IgD-negative memory B cell (primary cell): ENCODE measurements at regions not wholly inside any gene's neighbourhood (a gene's known extent, or its start where the extent isn't known, plus 50 kb on each side); places are given as distances from the start of the nearest gene placed in this dataset.
"Not testable (repeated sequence)": the region's sequence is repeated elsewhere in the genome, so short reads cannot be mapped to it uniquely, and the experiment has no call there.

Experiments
- H3K27ac Mint-ChIP-seq, 3 donors: one replicate each; pipeline ENCODE4 v1.8.0; 2020 to 2022; ENCODE audit warnings: mild to moderate bottlenecking in 3 of 3, mixed read lengths in 3 of 3, moderate library complexity in 1 of 3
- H3K27me3 Mint-ChIP-seq: one replicate; pipeline ENCODE4 v1.8.0; 2021; ENCODE audit warnings: mixed read lengths
- H3K36me3 Mint-ChIP-seq: one replicate; pipeline ENCODE4 v1.8.0; 2020; ENCODE audit warnings: mild to moderate bottlenecking, mixed read lengths
- H3K4me1 Mint-ChIP-seq, 3 donors: one replicate each; pipeline ENCODE4 v1.8.0; 2020 to 2022; ENCODE audit warnings: mixed read lengths in 3 of 3, mild to moderate bottlenecking in 1 of 3
- H3K4me3 Mint-ChIP-seq, 4 donors: one replicate each; pipeline ENCODE4 v1.8.0; 2020 to 2022; ENCODE audit warnings: mild to moderate bottlenecking in 4 of 4, mixed read lengths in 4 of 4, moderate library complexity in 3 of 4
- H3K9me3 Mint-ChIP-seq, 3 donors: one replicate each; pipeline ENCODE4 v1.8.0; 2020 to 2021; ENCODE audit warnings: mixed read lengths in 3 of 3, mild to moderate bottlenecking in 1 of 3

DNA sequence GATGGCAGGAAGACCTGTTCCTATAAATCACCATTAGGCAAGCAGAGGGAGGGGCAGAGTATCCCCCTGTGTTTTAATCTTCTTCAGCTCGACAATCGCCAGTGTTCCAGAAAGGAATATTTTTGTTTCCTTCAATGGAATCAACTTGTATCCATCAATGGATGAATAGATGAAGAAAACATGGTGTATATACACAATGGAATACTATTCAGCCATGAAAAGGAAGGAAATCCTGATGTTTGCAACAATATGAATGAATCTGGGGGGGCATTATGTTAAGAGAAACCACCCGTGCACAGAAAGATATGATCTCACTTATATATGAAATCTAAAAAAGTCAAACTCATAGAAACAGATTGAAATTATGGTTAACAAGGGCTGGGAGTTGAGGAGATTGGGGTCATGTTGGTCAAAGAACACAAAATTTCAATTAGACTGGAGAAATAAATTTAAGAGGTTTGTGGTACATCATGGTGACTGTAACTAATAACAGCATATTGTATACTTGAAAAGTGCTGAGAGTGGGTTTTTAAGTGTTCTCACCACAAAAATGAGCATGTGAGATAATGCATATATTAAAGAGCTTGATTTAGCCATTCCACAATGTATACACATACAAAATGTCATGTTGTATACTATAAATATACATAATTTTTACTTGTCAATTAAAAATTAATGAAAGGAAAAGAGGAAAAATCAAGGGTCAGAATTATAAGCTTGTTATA is 64.2 kb upstream of the ITGA11 start:
- H3K27ac Mint-ChIP-seq, result no peak overlapping the region
- no peaks in the 10 kb centered on the region for H3K36me3 Mint-ChIP-seq

DNA sequence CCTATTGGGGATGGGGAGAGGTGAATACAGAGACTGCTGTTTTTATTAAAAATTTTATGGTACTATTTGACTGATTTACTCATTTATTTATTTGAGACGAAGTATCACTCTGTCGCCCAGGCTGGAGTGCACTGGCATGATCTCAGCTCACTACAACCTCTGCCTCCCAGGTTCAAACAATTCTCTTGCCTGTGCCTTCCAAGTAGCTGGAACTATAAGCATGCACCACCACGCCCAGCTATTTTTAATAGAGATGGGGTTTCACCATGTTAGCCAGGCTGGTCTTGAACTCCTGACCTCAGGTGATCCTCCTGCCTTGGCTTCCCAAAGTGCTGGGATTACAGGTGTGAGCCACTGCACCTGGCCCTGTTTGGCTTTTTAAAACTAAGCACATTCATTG is 64.8 kb upstream of the ITGA11 start:
- H3K27me3 Mint-ChIP-seq, result not testable (repeated sequence)

More for the DNA sequence above, 64.2 kb upstream of the ITGA11 start:
- peaks cover 0 to 3% (median under 1%) of the 10 kb centered on the region in 3 donors for H3K9me3 Mint-ChIP-seq
- H3K27me3 Mint-ChIP-seq, result peaks cover 3% of the 10 kb centered on the region
- no peaks in the 10 kb centered on the region for H3K4me1 Mint-ChIP-seq
- no peak overlapping the region for H3K4me3 Mint-ChIP-seq

DNA sequence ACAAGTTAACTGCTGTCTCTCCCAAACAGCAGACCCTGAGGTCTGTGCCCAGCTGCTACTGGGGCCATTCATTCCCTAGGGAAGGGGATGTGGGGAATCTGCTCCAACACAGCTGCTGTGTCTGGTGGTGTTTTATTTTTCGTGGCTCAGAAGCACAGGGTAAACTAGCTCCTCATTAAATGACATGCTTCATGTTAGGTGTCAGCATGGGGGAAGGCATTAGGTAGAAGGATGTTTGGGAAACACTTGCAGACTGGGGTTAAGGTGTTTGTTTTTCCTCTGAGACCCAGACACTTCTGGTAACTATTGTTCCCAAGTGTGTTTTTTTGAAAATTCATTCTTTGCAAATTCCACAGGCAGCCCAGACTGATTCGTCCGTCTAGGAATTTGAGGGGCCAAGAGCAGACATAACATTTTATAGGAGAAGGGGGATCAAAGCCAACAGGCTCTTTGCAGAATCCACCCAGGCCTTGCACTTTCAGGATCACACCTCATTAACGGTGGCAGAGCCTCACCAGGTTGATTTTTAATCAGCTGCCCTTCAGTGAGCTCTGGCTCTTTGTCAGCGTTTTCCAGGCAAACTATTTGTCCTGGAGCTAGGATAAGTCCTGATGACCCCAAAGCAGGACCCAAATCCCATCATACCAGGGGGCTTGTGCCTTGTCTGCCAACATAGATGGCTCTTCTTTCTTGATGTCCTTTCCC is 65.4 kb upstream of the ITGA11 start:
- H3K4me1 Mint-ChIP-seq, result no peaks in the 10 kb centered on the region
- H3K9me3 Mint-ChIP-seq, result peaks cover 0 to 3% (median 0%) of the 10 kb centered on the region in 3 donors
- H3K4me3 Mint-ChIP-seq, result no peak overlapping the region
- H3K27ac Mint-ChIP-seq, result no peak overlapping the region
- no peaks in the 10 kb centered on the region for H3K36me3 Mint-ChIP-seq
- H3K27me3 Mint-ChIP-seq, result no peaks in the 10 kb centered on the region

More for the DNA sequence above, 64.8 kb upstream of the ITGA11 start:
- not testable (repeated sequence) for H3K4me3 Mint-ChIP-seq, H3K36me3 Mint-ChIP-seq, H3K9me3 Mint-ChIP-seq, H3K27ac Mint-ChIP-seq, H3K4me1 Mint-ChIP-seq

DNA sequence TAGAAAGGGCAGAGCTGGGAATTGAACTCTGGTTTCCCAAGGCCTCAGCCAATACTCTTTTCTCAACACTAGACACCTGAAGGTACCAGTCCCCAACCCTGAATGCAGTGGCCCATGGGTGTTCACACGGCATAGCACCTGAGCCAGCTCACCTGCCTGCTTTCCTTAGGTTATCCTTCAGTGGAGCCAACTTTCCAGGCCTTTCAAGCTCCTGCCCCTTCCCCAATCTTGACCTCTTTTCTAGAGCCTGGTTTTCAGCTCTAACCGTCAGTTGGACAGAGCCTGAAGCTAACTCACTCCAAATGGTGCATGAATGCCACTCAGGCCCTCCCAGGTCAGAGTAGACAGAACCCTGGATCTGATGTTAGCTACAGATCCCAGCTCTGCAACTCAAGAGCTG is 66.1 kb upstream of the ITGA11 start:
- no peaks in the 10 kb centered on the region for H3K27me3 Mint-ChIP-seq
- H3K9me3 Mint-ChIP-seq, result peaks cover 0 to 3% (median 0%) of the 10 kb centered on the region in 3 donors
- H3K36me3 Mint-ChIP-seq, result peaks cover 1% of the 10 kb centered on the region
- no peak overlapping the region for H3K27ac Mint-ChIP-seq
- H3K4me3 Mint-ChIP-seq, result peak overlapping the region in 1 of 4 donors; percentile 18
- peaks cover 0 to 2% (median 0%) of the 10 kb centered on the region in 3 donors for H3K4me1 Mint-ChIP-seq

DNA sequence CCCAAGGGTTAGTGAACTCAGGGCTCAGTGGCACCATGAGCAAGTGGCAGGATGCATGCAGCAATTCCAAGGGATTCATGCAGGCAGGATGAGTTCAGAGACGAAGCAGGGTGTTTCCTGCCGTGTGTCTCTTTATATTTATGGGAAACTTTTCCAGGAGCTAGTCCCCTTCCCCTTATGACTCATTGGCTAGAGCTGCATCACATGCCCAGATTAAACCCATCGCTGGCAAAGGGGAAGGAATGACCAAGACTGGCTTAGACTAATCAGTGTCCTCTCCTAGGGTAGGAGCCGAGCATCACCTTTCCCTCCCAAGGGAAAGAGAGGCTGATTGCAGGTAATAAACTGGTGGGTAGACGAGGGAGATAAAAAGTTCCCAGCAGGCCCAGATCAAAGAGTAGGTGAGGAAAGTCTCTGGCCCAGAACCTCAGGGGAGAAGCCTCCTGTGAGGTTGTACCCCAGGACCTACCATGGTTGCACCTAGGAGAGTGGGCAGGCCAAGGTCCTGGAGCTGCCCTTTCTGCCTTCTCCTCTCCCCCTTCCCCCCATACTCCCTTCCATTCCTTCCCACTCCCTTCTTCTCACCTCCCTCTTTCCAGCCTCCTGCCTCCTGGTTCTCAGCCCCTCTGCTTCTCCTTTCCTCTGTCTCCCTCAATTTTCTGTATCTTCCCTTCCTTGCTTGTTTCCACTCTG is 67.8 kb upstream of the ITGA11 start:
- H3K27me3 Mint-ChIP-seq, result peaks cover 8% of the 10 kb centered on the region
- peaks cover 1% of the 10 kb centered on the region for H3K36me3 Mint-ChIP-seq
- H3K4me3 Mint-ChIP-seq, result no peak overlapping the region
- H3K9me3 Mint-ChIP-seq, result peaks cover 0 to 3% (median 0%) of the 10 kb centered on the region in 3 donors
- H3K4me1 Mint-ChIP-seq, result peaks cover 0 to 2% (median 0%) of the 10 kb centered on the region in 3 donors
- no peak overlapping the region for H3K27ac Mint-ChIP-seq

DNA sequence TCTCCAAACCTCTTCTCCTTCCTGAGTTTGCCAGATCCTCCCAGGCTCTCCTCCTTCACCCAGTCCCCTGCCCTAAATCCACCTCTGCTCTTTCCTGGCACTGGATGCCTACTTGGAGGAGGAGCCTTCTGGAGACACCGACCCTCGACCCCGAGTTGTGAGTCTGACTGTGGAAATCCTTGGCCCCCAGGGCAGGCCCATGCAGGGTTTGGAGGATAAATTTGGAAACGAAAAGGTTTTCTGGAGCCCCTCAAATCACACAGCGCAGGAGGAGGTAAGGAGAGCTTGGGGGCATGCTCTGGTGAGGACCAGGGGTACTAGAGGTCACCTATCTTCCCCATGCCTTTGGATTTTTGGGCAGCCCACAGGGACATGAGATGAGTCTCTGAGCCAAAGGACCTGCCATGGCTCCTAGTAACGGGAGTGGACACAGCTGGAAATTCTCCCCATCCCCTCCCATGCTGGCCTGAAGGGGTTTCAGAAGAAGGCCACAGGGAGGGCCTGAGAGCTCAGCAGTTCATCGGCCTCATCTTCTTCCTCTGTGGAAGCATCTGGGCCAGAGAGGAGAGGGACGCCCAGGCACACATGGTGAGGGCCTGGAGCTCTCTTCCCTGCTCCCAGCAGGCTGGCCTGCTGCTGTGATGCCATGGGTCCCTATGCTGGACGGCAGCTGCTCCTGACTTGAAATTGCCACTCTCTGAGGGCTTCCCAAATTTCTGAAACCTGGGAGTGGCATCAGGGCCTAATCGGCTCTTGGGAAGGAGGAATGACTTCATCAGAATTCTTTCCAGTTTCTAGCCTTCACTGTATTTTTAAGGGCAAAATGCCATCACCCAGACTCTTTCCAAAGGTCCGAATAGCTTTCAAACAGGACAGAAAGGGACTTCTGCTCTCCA is 68.6 kb upstream of the ITGA11 start:
- Mint-ChIP-seq H3K27me3 (peaks cover 13% of the 10 kb centered on the region), H3K27ac (no peak overlapping the region), H3K36me3 (peaks cover 1% of the 10 kb centered on the region), H3K9me3 (peaks cover 0 to 3% (median 0%) of the 10 kb centered on the region in 3 donors), H3K4me3 (no peak overlapping the region), H3K4me1 (peaks cover 0 to 2% (median 0%) of the 10 kb centered on the region in 3 donors)

DNA sequence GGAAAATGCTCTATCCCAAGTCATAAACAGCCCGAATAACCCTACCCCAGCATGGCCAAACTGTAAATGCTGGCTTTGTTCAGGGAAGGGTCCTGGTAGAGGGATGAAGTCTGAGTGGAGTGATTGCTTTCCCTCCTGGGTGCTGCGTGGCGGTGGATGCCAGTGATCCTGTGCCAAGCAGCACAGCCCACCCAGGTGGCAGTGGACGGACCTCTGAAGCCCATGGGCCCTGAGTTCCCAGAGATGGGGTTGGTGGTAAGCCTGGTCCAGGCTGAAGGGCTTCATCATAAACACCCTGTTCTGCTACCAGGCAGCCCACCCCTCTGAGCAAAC is 69.3 kb upstream of the ITGA11 start:
- H3K9me3 Mint-ChIP-seq, result peaks cover 0 to 2% (median under 1%) of the 10 kb centered on the region in 3 donors
- H3K36me3 Mint-ChIP-seq, result peaks cover 1% of the 10 kb centered on the region
- no peak overlapping the region for H3K27ac Mint-ChIP-seq
- H3K4me3 Mint-ChIP-seq, result no peak overlapping the region
- H3K27me3 Mint-ChIP-seq, result peaks cover 15% of the 10 kb centered on the region
- H3K4me1 Mint-ChIP-seq, result peaks cover 0 to 2% (median 0%) of the 10 kb centered on the region in 3 donors

DNA sequence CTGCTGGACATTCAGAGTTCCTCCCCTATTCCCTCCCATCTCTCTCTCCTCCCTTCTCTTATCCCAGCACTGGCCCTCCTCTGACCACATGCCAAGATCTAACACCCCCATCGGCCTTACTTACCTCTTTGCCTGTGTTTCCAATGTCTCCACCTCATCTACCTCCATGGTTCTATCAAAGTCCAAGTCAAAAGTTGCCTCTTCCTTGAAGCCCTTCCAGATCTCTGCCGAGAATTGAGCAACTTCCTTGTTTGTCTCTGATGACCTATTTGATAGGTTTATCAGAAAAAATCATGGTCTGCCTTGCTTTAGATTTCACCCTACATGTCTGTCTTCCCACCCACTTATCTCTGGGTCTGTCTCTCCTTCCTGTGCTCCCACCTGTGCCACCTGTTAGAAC is 69.7 kb upstream of the ITGA11 start:
- peaks cover 17% of the 10 kb centered on the region for H3K27me3 Mint-ChIP-seq
- peaks cover 1% of the 10 kb centered on the region for H3K36me3 Mint-ChIP-seq
- peaks cover 0 to 2% (median 0%) of the 10 kb centered on the region in 3 donors for H3K4me1 Mint-ChIP-seq
- H3K9me3 Mint-ChIP-seq, result peaks cover 0 to 2% (median 0%) of the 10 kb centered on the region in 3 donors
- no peak overlapping the region for H3K27ac Mint-ChIP-seq
- no peak overlapping the region for H3K4me3 Mint-ChIP-seq

DNA sequence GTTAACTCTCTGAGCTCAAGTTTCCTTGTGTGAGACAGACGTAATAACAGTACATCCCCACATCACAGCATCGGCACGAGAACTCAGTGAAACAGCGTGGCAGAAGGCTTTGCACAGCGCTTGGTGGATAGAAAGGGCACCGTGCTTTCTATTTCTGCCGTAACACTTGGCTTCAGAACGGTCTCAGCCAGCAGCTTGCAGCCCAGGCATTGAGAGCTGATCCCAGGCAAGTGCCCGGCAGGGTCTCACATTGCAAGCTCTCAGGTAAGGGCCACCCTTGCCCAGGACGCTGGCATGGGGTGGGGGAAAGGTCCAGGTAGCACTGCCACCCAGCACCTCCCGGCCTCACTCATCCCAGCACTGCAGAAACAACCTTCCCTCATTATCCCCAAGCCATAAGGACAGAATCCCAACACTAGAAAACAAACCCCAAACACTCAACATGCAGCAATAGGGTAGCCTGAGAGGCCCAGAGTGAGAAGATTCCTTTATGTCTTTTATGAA is 70.5 kb upstream of the ITGA11 start:
- Mint-ChIP-seq H3K27me3 (peaks cover 17% of the 10 kb centered on the region), H3K9me3 (peaks cover 0 to 2% (median 0%) of the 10 kb centered on the region in 3 donors), H3K4me3 (peak overlapping the region in 1 of 4 donors; percentile 41), H3K36me3 (peaks cover 1% of the 10 kb centered on the region), H3K27ac (peak overlapping the region in 1 of 3 donors; percentile 60), H3K4me1 (peaks cover 0 to 2% (median 0%) of the 10 kb centered on the region in 3 donors)

DNA sequence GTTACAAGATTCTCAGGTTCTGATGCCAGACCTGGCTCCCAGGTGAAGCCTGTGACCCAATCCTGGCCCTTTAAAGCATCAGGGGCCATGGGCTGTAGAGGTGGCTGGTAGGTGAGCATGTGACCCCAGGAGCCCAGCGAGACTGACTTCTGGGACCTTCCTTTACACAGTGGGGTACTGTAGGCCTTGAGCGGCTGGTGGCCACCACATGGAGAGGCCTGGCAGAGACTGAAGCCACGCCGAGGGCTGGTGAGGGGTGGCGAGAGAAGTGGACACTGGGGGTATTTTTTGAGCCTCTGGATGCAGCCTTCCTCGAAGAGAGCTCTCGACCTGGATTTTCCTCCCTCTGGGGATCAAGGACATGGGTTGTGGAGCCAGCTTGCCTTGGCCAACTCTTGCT is 71.2 kb upstream of the ITGA11 start:
- no peak overlapping the region for H3K4me3 Mint-ChIP-seq
- H3K4me1 Mint-ChIP-seq, result peaks cover 0 to 2% (median 0%) of the 10 kb centered on the region in 3 donors
- H3K9me3 Mint-ChIP-seq, result peaks cover 0 to 2% (median 0%) of the 10 kb centered on the region in 3 donors
- H3K27me3 Mint-ChIP-seq, result peaks cover 17% of the 10 kb centered on the region
- no peak overlapping the region for H3K27ac Mint-ChIP-seq
- H3K36me3 Mint-ChIP-seq, result peaks cover 1% of the 10 kb centered on the region

DNA sequence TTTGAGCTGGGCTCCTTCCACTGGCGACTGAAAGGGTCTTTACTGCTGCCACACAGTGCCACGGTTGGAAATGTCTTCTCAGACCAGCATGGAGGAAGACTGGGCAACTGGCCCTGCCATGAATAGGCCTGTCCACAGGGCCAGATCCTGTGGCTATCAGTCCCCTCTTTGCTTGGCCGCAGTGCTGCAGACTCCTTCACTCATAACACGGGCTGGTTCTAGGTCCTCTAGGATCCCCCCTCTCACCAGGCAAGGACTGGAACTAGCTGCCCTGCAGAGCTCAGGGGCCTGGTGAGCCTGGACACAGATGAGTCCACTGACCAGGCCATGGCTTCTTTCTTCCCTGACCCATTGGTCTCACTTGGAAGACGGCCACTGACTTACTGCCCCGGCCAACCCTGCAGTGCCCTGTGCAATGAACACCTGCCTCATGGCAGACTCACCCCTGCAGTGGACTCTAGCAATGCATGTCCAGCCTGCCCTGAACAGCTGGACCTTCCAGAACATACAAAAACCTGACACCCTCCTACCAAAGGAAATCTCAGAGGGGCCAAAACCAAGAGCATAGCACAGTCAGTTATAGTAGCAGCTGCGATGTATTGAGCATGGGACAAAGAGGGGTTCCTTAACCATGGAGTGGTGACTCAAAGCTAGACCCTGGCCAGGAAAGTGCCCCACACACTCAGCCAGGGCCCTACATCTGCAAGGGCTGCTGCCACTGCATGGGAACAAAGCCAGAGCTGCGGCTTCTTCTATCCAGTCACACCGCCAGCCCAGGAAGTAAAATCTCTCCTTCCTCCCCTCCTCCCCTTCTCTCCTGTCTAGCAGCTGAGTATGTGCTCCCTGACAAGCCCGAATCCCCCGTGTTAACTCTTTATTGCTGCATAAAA is 72.1 kb upstream of the ITGA11 start:
- Mint-ChIP-seq H3K27ac (no peak overlapping the region), H3K27me3 (peaks cover 21% of the 10 kb centered on the region), H3K4me1 (peaks cover 0 to 2% (median 0%) of the 10 kb centered on the region in 3 donors), H3K9me3 (peaks cover 0 to 2% (median 0%) of the 10 kb centered on the region in 3 donors), H3K4me3 (no peak overlapping the region), H3K36me3 (peaks cover 3% of the 10 kb centered on the region)

DNA sequence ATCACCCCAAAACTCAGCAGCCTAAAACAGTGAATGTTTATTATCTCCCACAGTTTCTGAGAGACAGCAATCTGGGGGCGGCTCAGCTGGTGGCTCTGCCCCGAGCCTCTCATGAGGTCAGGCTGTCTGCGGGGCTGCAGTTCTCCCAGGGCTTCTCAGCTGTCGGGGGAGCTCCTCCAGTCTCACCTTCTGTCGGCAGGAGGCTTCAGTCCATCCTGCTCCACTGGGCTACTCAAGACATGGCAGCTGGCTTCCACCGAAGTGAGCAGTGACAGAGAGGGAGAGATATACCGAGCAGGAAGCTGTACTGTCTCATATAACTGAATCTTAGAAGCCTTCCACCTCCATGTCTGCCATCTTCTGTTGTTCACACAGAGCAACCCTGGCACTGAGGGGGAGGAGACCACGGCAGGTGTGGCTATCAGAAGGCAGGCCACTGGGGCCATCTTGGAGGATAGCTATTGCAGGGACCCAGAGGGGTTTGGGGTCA is 72.8 kb upstream of the ITGA11 start:
- Mint-ChIP-seq H3K9me3 (peaks cover 0 to 2% (median 0%) of the 10 kb centered on the region in 3 donors), H3K27ac (no peak overlapping the region), H3K27me3 (peaks cover 21% of the 10 kb centered on the region), H3K4me1 (peaks cover 0 to 2% (median 0%) of the 10 kb centered on the region in 3 donors), H3K4me3 (no peak overlapping the region), H3K36me3 (peaks cover 3% of the 10 kb centered on the region)

DNA sequence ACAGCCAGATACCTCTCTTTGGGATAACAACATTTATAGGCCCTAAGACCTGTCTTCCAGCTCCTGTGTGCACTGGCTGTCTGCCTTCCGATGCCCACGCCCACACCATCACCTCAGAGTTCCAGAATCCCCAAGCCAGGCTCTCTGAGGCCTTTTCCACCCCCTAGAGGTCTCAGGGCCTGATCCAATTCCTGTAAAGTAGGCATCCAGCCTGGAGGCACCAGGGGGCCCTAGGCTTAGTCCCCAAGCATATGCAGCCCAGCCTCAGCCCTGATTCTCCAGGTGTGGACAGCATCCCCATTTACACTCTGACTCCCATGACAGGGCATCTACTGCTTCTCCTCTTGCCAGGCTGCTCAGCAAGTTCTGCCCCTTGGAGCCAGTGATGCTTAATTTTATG is 72.7 kb upstream of the CORO2B start:
- peaks cover 0 to 2% (median 0%) of the 10 kb centered on the region in 3 donors for H3K4me1 Mint-ChIP-seq
- H3K27me3 Mint-ChIP-seq, result peaks cover 21% of the 10 kb centered on the region
- H3K36me3 Mint-ChIP-seq, result peaks cover 3% of the 10 kb centered on the region
- no peak overlapping the region for H3K4me3 Mint-ChIP-seq
- no peak overlapping the region for H3K27ac Mint-ChIP-seq
- H3K9me3 Mint-ChIP-seq, result peaks cover 0 to 2% (median 0%) of the 10 kb centered on the region in 3 donors
